K562 (cell line): ENCODE measurements at regions not wholly inside any gene's neighbourhood (a gene's known extent, or its start where the extent isn't known, plus 50 kb on each side); places are given as distances from the start of the nearest gene placed in this dataset.

Experiments used
- ATAC-seq: fragments of 200-7000 bp; cut with Tn5 transposase; 3 replicates; pipeline ENCODE4 v1.9.1; 2020; ENCODE audit warnings: moderate library complexity
- BruUV-seq: library from RNA; stranded (reverse); fragments of 400-500 nt; replicated peaks from 2 replicates; lab custom pipeline; 2021; lab: Mats Ljungman, UMichigan
- CTCF ChIA-PET: fragments of 300-600 bp; formaldehyde crosslinking; extraction: SDS; loops from one replicate; lab custom pipeline; 2021; ENCODE audit warnings: low intra/inter-chr PET ratio; lab: Yijun Ruan, JAX
- POLR2A ChIA-PET: fragments of 300-600, 350-650 bp; sonication (Branson Sonifier 250); formaldehyde crosslinking; extraction: SDS; loops from one replicate; lab custom pipeline; 2021; ENCODE audit warnings: antibody characterized with exemption, inconsistent platforms; lab: Yijun Ruan, JAX
- DNase-seq, 4 experiments: peaks; one replicate each; pipeline versions ENCODE4 v3.0.0 to v3.0.0-alpha.2; 2011 to 2018; ENCODE audit warnings: low spot score in 3 of 4, mixed read lengths in 3 of 4; ENCODE audit errors: extremely low read depth in 1 of 4
- FAIRE-seq: peaks from 2 replicates; lab custom pipeline; 2011; peaks lifted over from hg19 to GRCh38; lab: Jason Lieb, UNC
- H2AFZ ChIP-seq: 2 replicates; pipeline ENCODE4 v1.6.0; 2011; ENCODE audit warnings: low read depth, low read length, control low read depth, inconsistent platforms
- H3K27ac ChIP-seq: fragments of 200-600 bp; 3 replicates; pipeline ENCODE4 v1.8.0; 2011; ENCODE audit warnings: low read depth, mild to moderate bottlenecking, control low read depth, inconsistent platforms, low read length, moderate library complexity, mixed read lengths; ENCODE audit errors: extremely low read depth
- H3K27me3 ChIP-seq, 2 experiments: fragments of 300-600 bp in 1 of 2; 2 replicates in 1 of 2; 3 replicates in 1 of 2; pipeline versions ENCODE4 v1.6.0 to v1.8.0; 2011; ENCODE audit warnings: inconsistent platforms in 2 of 2, low read length in 2 of 2, mild to moderate bottlenecking in 1 of 2, mixed read lengths in 1 of 2, moderate library complexity in 1 of 2; ENCODE audit not compliant: control insufficient read depth in 2 of 2, insufficient read depth in 2 of 2
- H3K36me3 ChIP-seq: fragments of 300-600 bp; 3 replicates; pipeline ENCODE4 v1.8.0; 2011; ENCODE audit warnings: mild to moderate bottlenecking, low read length, inconsistent platforms; ENCODE audit not compliant: control insufficient read depth, insufficient read depth
- H3K4me1 ChIP-seq, 2 experiments: fragments of 200-600 bp in 1 of 2; replicated peaks in 1 of 2; 2 replicates in 1 of 2; 3 replicates in 1 of 2; pipeline versions ENCODE4 v1.5.1 to v1.8.0; 2011; ENCODE audit warnings: inconsistent platforms in 2 of 2, low read length in 2 of 2, mild to moderate bottlenecking in 1 of 2, mixed read lengths in 1 of 2, moderate library complexity in 1 of 2; ENCODE audit not compliant: control insufficient read depth in 2 of 2, insufficient read depth in 2 of 2
- H3K4me2 ChIP-seq: 2 replicates; pipeline ENCODE4 v1.6.1; 2011; ENCODE audit warnings: low read length, control low read depth, inconsistent platforms, mixed read lengths; ENCODE audit not compliant: insufficient read depth
- H3K4me3 ChIP-seq: fragments of 200-600 bp; sonication (generic), shearing (Covaris generic); 2 replicates; pipeline ENCODE4 v1.5.1; 2016; ENCODE audit warnings: control low read depth, inconsistent platforms
- H3K79me2 ChIP-seq: fragments of 200-600 bp; 3 replicates; pipeline ENCODE4 v1.8.0; 2011; ENCODE audit warnings: low read length, inconsistent platforms; ENCODE audit not compliant: control insufficient read depth, insufficient read depth
- H3K9ac ChIP-seq, 2 experiments: 2 replicates each; pipeline versions ENCODE4 v1.6.0 to v1.6.1; 2011; ENCODE audit warnings: low read depth in 2 of 2, low read length in 2 of 2, control low read depth in 1 of 2, inconsistent platforms in 1 of 2, mild to moderate bottlenecking in 1 of 2, mixed read lengths in 1 of 2; ENCODE audit not compliant: insufficient read depth in 1 of 2
- H3K9me1 ChIP-seq: one replicate; pipeline ENCODE4 v1.6.0; 2011; ENCODE audit warnings: inconsistent platforms, mild to moderate bottlenecking, low read length, moderate library complexity; ENCODE audit not compliant: control insufficient read depth, insufficient read depth
- H3K9me3 ChIP-seq: replicated peaks from 2 replicates; pipeline ENCODE4 v1.5.1; 2011; ENCODE audit warnings: low read depth, low read length, inconsistent platforms; ENCODE audit not compliant: control insufficient read depth, insufficient read depth
- H4K20me1 ChIP-seq: replicated peaks from 2 replicates; pipeline ENCODE4 v1.6.1; 2011; ENCODE audit warnings: low read length, inconsistent platforms, mixed read lengths; ENCODE audit not compliant: control insufficient read depth, insufficient read depth
- ARID3A ChIP-seq: IDR thresholded peaks from 2 replicates; pipeline ENCODE4 v1.6.1; 2012; ENCODE audit warnings: low read depth, low read length, improper control_type of control experiment, borderline replicate concordance
- JUNB ChIP-seq: fragments of 450-650 bp; formaldehyde crosslinking; conservative IDR thresholded peaks from 2 replicates; pipeline ENCODE4 v1.4.0; 2020; ENCODE audit warnings: mild to moderate bottlenecking
- POLR3A ChIP-seq: IDR thresholded peaks from 2 replicates; pipeline ENCODE4 v1.6.1; 2011; ENCODE audit warnings: borderline replicate concordance, mild to moderate bottlenecking, moderate library complexity; ENCODE audit not compliant: insufficient read length, insufficient read depth; ENCODE audit errors: extremely low read depth
- REST ChIP-seq, 2 experiments: fragments of 450-650 bp; formaldehyde crosslinking in 1 of 2; IDR thresholded peaks; 2 replicates each; pipeline versions ENCODE4 v1.4.0 to v1.6.1; 2014 to 2020; ENCODE audit warnings: mild to moderate bottlenecking in 2 of 2, borderline replicate concordance in 1 of 2, low read depth in 1 of 2
- SRSF1 ChIP-seq: fragments of 200-400 bp; formaldehyde crosslinking; IDR thresholded peaks from 2 replicates; pipeline ENCODE4 v1.6.1; 2017; ENCODE audit warnings: mild to moderate bottlenecking, low read depth, low read length, moderate library complexity
- TOE1 ChIP-seq, 2 experiments: fragments of 450-650 bp in 1 of 2; sonication (generic) in 1 of 2; formaldehyde crosslinking in 1 of 2; IDR thresholded peaks; 2 replicates each; pipeline versions ENCODE4 v1.7.1 to v1.8.0; 2016 to 2022; ENCODE audit warnings: borderline replicate concordance in 2 of 2, mild to moderate bottlenecking in 2 of 2, antibody characterized with exemption in 1 of 2, inconsistent platforms in 1 of 2, low read depth in 1 of 2, missing genetic modification reagents in 1 of 2, moderate library complexity in 1 of 2
- UBTF ChIP-seq, 2 experiments: IDR thresholded peaks; 2 replicates each; pipeline ENCODE4 v1.6.1; 2012; ENCODE audit warnings: improper control_type of control experiment in 2 of 2, low read depth in 2 of 2, low read length in 2 of 2, borderline replicate concordance in 1 of 2
- WGBS: fragments of 100-300 bp; shearing (Covaris generic); methylation state at CpG from one replicate; pipeline ENCODE4 v1.1.6; 2016; ENCODE audit warnings: low coverage, mixed read lengths; ENCODE audit not compliant: insufficient coverage; ENCODE audit errors: missing lambda C conversion rate; 5-methylcytosine and 5-hydroxymethylcytosine counted together
- in situ Hi-C: fragments of 300-500 bp; cut with MboI; formaldehyde crosslinking; loops from 4 replicates; pipeline ENCODE4 v1.15.0; 2018; ENCODE audit warnings: inconsistent platforms, mixed read lengths
- intact Hi-C: fragments of 100-400 bp; cut with micrococcal nuclease; formaldehyde crosslinking; loops from 2 replicates; pipeline ENCODE4 v1.14.2; 2022

- no peak for TF ChIP-seq UBTF (IDR thresholded peaks at IDR 0.05; ENCODE audit: borderline replicate concordance in 1 of 2, low read depth in 2 of 2, low read length in 2 of 2)
Measured at GRCh38 chr14:97970222-97970621, 1173.0 kb downstream of the VRK1 start (continued).

GRCh38 chr14:97975216-97975615 is 1178.0 kb downstream of the VRK1 start:
- no peak overlapping the region for H3K4me3 ChIP-seq
- intact Hi-C loops = no loop called here
- no peaks in the 10 kb centered on the region for H3K4me1 ChIP-seq
- TF ChIP-seq SRSF1 (no peak), POLR3A (no peak), TOE1 (IDR thresholded peaks at IDR 0.05; ENCODE audit: borderline replicate concordance) (no peak), TOE1 (CRISPR knock-in tag; IDR thresholded peaks at IDR 0.05; ENCODE audit: borderline replicate concordance, low read depth) (no peak), ARID3A (no peak), JUNB (CRISPR knock-in tag) (no peak), REST (IDR thresholded peaks at IDR 0.05; ENCODE audit: borderline replicate concordance) (no peak), REST (CRISPR knock-in tag; IDR thresholded peaks at IDR 0.05; ENCODE audit: low read depth) (no peak)

More at GRCh38 chr14:97975216-97975615, 1178.0 kb downstream of the VRK1 start:
- POLR2A ChIA-PET = no interaction called here
- H3K9me1 ChIP-seq = no peaks in the 10 kb centered on the region
- in situ Hi-C loops = no loop called here
- WGBS = 0% methylated on average over 3 of the region's 3 CpGs
- H3K27ac ChIP-seq = no peak overlapping the region
- FAIRE-seq = no peak
- H3K27me3 ChIP-seq = no peaks in the 10 kb centered on the region
- no peak for DNase-seq
- H3K36me3 ChIP-seq = no peaks in the 10 kb centered on the region
- no peak overlapping the region for H3K9ac ChIP-seq
- BruUV-seq = no TSS peak
- H4K20me1 ChIP-seq = no peaks in the 10 kb centered on the region
- H2AFZ ChIP-seq = no peak overlapping the region
- CTCF ChIA-PET = no interaction called here
- H3K9me3 ChIP-seq = no peaks in the 10 kb centered on the region
- no peak overlapping the region for H3K4me2 ChIP-seq
- no peaks in the 10 kb centered on the region for H3K79me2 ChIP-seq
- ATAC-seq = no peak
